RWPE2 (cell line): ENCODE measurements at regions not wholly inside any gene's neighbourhood (a gene's known extent, or its start where the extent isn't known, plus 50 kb on each side); places are given as distances from the start of the nearest gene placed in this dataset.

ENCODE experiments used
- ATAC-seq: fragments of 200-7000 bp; cut with Tn5 transposase; 3 replicates; pipeline ENCODE4 v1.9.1; 2021; ENCODE audit warnings: low read depth
- DNase-seq: peaks from one replicate; pipeline ENCODE4 v3.0.0-alpha.2; 2020; ENCODE audit warnings: low spot score
- H3K27ac ChIP-seq: fragments of 450-650 bp; 2 replicates; pipeline ENCODE4 v1.5.1; 2017; ENCODE audit warnings: mild to moderate bottlenecking; ENCODE audit not compliant: poor library complexity, severe bottlenecking
- H3K27me3 ChIP-seq: fragments of 250-450 bp; sonication (Bioruptor Pico); 2 replicates; pipeline ENCODE4 v1.5.1; 2021; ENCODE audit warnings: mild to moderate bottlenecking, moderate library complexity; ENCODE audit not compliant: insufficient read depth, poor library complexity, severe bottlenecking
- H3K36me3 ChIP-seq: fragments of 250-450 bp; sonication (Bioruptor Pico); 2 replicates; pipeline ENCODE4 v1.5.1; 2020; ENCODE audit warnings: low read depth, mild to moderate bottlenecking, moderate library complexity
- H3K4me1 ChIP-seq: fragments of 250-450 bp; sonication (Bioruptor Pico); 2 replicates; pipeline ENCODE4 v1.5.1; 2021; ENCODE audit warnings: mild to moderate bottlenecking, moderate library complexity; ENCODE audit not compliant: insufficient read depth, poor library complexity, severe bottlenecking
- H3K4me3 ChIP-seq: fragments of 250-450 bp; sonication (Bioruptor Pico); 2 replicates; pipeline ENCODE4 v1.5.1; 2021; ENCODE audit warnings: mild to moderate bottlenecking, moderate library complexity; ENCODE audit not compliant: severe bottlenecking
- H3K9me3 ChIP-seq: fragments of 250-450 bp; sonication (Bioruptor Pico); 2 replicates; pipeline ENCODE4 v1.5.1; 2021; ENCODE audit warnings: mild to moderate bottlenecking, moderate library complexity; ENCODE audit not compliant: severe bottlenecking
- TF ChIP-seq, protein P1 (sequence below): fragments of 450-650 bp; IDR thresholded peaks from one replicate; pipeline ENCODE4 v1.5.1; 2017; ENCODE audit warnings: mild to moderate bottlenecking, moderate library complexity; ENCODE audit not compliant: poor library complexity, severe bottlenecking

DNA sequence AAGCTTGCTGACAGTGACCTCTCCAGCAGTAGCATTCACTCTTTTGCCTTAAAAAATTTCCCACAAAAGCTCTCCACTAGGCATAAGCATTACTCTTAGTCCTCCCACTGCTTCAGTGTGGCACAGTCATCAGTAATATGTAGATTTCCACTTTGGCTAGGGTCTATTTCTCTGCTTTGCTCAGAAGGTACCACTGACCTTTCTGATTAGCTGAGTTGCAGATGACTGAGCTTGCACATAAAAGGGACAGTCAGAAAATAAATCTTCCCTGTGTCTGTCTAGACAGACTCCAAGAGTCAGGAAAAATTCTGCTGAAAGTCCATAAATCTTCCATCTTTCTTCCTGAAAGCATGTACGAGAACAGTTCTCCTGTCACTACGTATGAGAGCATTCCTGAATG lies 56.6 kb upstream of the APP start:
- H3K27ac ChIP-seq = no peak overlapping the region
- DNase-seq = no peak
- H3K4me1 ChIP-seq = no peaks in the 10 kb centered on the region
- no peak for ATAC-seq
- H3K4me3 ChIP-seq = no peak overlapping the region
- no peaks in the 10 kb centered on the region for H3K27me3 ChIP-seq
- TF ChIP-seq, protein P1, sequence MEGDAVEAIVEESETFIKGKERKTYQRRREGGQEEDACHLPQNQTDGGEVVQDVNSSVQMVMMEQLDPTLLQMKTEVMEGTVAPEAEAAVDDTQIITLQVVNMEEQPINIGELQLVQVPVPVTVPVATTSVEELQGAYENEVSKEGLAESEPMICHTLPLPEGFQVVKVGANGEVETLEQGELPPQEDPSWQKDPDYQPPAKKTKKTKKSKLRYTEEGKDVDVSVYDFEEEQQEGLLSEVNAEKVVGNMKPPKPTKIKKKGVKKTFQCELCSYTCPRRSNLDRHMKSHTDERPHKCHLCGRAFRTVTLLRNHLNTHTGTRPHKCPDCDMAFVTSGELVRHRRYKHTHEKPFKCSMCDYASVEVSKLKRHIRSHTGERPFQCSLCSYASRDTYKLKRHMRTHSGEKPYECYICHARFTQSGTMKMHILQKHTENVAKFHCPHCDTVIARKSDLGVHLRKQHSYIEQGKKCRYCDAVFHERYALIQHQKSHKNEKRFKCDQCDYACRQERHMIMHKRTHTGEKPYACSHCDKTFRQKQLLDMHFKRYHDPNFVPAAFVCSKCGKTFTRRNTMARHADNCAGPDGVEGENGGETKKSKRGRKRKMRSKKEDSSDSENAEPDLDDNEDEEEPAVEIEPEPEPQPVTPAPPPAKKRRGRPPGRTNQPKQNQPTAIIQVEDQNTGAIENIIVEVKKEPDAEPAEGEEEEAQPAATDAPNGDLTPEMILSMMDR = no peak
- no peaks in the 10 kb centered on the region for H3K9me3 ChIP-seq
- H3K36me3 ChIP-seq = no peaks in the 10 kb centered on the region

DNA sequence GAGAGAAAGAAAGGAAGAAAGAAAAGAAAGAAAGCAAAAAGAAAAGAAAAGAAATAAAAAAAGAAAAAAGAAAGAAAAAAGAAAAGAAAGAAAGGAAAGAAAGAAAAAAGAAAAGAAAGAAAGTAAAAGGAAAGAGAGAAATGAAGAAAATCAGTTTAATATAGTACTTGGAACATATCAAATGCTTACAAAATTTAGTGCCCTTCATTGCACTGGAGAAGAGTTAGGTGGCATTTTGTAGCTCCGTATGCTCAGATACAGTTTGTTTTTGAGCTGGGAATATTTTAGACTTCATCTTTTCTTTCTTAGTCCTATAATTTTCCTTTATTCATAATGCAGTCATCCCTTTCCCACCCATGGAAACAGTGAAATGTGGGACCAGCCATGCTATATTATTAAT lies 56.2 kb upstream of the APP start:
- no peaks in the 10 kb centered on the region for H3K9me3 ChIP-seq
- no peaks in the 10 kb centered on the region for H3K36me3 ChIP-seq
- no peaks in the 10 kb centered on the region for H3K4me1 ChIP-seq
- H3K4me3 ChIP-seq = no peak overlapping the region
- no peak overlapping the region for H3K27ac ChIP-seq
- no peaks in the 10 kb centered on the region for H3K27me3 ChIP-seq
- DNase-seq (no peak), ATAC-seq (no peak)
- TF ChIP-seq, protein P1 = no peak

DNA sequence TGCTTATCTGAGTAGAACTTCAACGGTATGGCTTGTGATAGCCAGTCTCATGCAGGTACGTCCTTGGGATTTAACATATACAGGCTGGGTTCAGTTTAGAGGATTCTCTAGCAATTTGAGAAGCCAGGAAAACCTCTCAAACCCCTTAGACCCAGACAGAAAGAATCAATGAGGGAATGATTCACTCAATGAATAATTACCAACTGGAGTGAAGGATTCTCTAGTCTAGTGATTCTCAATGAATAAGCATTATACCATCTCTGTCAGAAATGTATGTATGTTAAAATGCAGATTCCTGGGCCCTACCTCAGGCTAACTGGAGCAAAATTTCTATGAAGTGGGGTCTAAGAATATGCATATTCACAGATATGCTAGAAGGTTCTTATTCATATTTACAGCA lies 54.5 kb upstream of the APP start:
- TF ChIP-seq, protein P1 = no peak
- Histone ChIP-seq H3K27ac (no peak overlapping the region), H3K36me3 (no peaks in the 10 kb centered on the region), H3K4me3 (no peak overlapping the region), H3K4me1 (no peaks in the 10 kb centered on the region), H3K27me3 (no peaks in the 10 kb centered on the region), H3K9me3 (no peaks in the 10 kb centered on the region)
- ATAC-seq (no peak), DNase-seq (no peak)

- Histone ChIP-seq H3K27ac (no peak overlapping the region), H3K4me3 (no peak overlapping the region), H3K36me3 (no peaks in the 10 kb centered on the region), H3K27me3 (no peaks in the 10 kb centered on the region), H3K9me3 (no peaks in the 10 kb centered on the region), H3K4me1 (no peaks in the 10 kb centered on the region)
- DNase-seq (no peak), ATAC-seq (no peak)
- TF ChIP-seq, protein P1 = no peak
Observed at GRCh38 chr21:26224366-26224765, 53.8 kb upstream of the APP start.
